Umbilical cord (tissue), 1 donor: ENCODE measurements at regions not wholly inside any gene's neighbourhood (a gene's known extent, or its start where the extent isn't known, plus 50 kb on each side); places are given as distances from the start of the nearest gene placed in this dataset.

Experiments
- DNase-seq: peaks from one replicate; pipeline ENCODE4 v3.0.0-alpha.2; 2015; ENCODE audit warnings: low spot score

GRCh38 chr20:37598100-37598543 lies 70.4 kb upstream of the BLCAP start:
- DNase-seq = no peak

DNA sequence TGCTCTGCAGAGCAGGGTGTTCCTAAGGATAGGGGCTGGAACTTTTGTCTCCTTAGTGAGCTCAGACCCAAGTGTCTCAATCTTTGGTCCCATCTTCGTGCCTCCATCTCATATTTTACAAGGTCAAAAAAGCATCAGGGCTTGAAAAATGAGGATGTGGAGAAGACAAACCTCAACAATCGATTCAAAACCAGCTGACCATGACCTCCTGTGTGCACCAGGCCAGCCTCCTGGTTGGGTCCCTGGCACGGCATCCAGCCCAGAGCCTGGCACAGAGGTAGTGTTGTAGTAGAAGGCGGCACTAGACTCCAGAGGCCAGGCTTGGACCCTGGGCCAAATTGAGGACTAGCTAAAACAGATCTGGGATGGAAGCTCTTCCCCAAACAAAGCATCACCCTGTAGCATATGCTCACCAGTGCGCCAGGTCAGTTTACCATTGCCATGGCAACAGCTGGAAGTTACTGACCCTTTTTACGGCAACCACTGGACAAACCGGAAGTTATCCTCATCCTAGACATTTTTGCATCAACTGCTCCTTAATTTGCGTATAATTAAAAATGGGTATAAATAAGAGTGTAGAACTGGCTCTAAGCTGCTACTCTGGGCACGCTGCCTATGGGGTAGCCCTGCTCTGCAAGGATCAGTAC lies 69.3 kb upstream of the BLCAP start:
- DNase-seq = no peak

- no peak for DNase-seq
These were observed 68.5 kb upstream of the BLCAP start for GRCh38 chr20:37596168-37596567.

- DNase-seq = no peak
These were observed 66.0 kb upstream of the BLCAP start for GRCh38 chr20:37593710-37594109.

- DNase-seq = no peak
These were observed 63.3 kb upstream of the BLCAP start for GRCh38 chr20:37590938-37591490.

- no peak for DNase-seq
These were observed 58.4 kb upstream of the BLCAP start for GRCh38 chr20:37586078-37586477.

DNA sequence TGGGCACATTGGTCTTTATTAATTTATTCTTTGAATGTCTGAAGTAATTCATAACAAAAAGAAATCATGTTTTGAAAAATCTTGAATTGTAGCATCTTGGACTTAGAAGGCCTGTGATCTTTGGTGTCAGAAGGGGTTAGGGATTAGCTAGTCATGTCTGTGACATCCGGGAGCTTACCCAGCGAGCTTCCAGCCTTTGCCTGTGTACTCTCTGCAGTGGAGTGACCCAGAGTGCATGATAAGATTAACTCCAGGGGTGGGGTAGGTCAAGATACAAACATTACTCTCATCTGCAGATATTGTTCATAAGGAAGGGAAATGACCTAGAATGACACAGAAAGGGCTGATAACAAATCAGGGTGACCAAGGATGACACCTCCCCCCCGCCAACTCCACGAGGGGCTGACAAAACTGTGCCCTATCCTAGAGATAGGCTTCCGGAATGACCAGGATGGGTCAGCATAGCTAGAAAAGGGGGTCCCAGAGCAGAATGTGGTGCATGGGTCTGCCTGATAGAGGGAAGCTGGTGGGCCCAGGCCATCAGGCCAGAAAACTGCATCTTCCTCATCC lies 56.6 kb upstream of the BLCAP start:
- DNase-seq = no peak

DNA sequence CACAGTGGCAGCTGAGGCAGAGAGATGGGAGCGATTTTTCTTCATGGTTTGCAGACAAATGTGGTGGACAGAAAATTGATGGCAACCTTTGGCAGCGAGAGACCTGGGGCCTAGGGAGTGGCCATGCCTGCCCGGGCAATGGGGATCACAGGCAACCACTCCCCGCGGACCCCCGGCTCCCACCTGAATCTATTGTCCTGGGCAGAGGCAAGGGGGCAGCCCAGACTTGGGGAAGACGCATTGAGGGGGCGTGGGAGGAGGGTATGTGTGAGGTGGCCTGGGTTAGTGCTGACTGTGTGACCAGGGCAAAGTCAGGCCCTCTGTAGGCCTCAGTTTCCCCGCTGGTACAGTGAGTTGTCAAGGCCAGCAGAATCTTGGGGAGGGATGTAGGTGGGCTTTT lies 53.6 kb upstream of the BLCAP start:
- DNase-seq = no peak

GRCh38 chr20:37580069-37580468 lies 52.4 kb upstream of the BLCAP start:
- DNase-seq = no peak

DNA sequence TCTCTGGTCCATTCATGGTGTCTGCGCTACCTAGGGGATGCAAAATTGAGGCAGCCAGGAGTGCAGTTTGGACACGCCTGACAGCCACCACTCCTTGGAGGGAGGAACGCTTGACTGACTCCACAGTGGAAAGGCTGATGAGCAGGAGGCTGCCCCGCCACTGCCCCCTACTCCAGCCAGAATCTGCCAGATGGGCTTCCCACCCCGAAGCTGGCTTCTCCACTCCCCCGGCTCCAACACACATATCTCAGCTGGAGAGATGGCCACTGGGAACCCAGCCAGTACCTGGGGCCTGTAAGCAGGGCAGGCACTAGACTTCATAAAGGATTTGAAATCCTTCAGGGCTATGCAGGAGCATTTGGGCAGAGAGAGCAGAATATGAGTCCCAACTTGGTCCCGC lies 51.4 kb upstream of the BLCAP start:
- DNase-seq = no peak

DNA sequence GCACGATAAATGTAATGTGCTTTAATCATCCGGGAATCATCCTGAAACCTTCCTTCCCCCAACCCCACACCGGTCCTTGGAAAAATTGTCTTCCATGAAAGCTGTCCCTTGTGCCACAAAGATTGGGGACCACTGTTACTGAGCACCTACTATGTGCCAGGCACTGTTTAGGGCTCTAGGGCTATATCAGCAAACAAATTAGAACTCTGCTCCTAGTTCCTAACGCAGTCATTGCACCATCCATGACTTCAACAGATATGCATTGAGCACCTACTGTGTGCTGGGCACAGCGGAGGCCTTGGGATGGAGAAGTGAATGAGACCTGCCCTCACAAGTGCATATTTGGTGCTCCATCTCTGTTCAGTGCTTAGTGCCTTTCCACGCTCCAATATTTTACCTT lies 50.3 kb upstream of the BLCAP start:
- no peak for DNase-seq
